ENCODE measurements at regions not wholly inside any gene's neighbourhood (a gene's known extent, or its start where the extent isn't known, plus 50 kb on each side); places are given as distances from the start of the nearest gene placed in this dataset.
"Not testable (repeated sequence)": the region's sequence is repeated elsewhere in the genome, so short reads cannot be mapped to it uniquely, and the experiment has no call there.

DNA sequence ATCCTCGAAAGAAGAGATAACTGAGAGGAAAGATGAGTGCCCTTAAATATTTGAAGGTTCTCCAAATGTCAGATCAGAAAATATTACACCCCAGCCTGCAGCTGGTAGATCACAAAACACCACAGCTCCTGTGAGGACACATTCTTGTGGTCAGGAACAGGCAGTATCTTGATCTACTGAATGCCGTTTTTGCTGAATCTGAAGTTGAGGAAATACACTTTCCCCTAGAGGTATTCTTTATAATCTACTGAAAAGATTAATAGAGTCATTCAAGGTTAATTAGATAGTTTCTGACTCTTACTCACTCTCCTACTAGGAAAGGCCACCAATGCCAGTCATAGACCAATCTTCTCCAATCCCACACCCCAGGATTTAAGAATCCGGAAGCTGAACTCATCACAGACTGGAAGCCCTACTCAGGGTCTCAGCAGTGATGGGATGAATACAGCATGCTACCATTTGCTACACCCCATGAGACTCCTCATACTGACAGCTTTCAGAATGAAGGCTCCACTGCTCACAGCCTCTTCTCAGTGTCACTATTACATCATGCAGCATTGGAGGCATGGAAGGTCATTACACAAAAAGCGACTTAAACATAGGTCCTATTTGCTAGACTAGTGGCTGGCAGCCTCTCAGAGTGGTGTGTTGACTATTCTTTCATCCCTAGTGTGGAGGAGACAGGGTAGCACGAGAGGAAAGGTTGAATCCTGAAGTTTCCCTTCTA is 143.9 kb upstream of the SLC1A3 start:
- DNase-seq (ENCODE audit: extremely low read depth in 1 of 2, low read depth in 1 of 2) = no peak

- DNase-seq (ENCODE audit: extremely low read depth in 1 of 2, low read depth in 1 of 2) = not testable (repeated sequence)
Observed at GRCh38 chr5:36475942-36476341, 130.5 kb upstream of the SLC1A3 start.

- no peak for DNase-seq (ENCODE audit: extremely low read depth in 1 of 2, low read depth in 1 of 2)
Observed at GRCh38 chr5:36478646-36479317, 127.6 kb upstream of the SLC1A3 start.

DNA sequence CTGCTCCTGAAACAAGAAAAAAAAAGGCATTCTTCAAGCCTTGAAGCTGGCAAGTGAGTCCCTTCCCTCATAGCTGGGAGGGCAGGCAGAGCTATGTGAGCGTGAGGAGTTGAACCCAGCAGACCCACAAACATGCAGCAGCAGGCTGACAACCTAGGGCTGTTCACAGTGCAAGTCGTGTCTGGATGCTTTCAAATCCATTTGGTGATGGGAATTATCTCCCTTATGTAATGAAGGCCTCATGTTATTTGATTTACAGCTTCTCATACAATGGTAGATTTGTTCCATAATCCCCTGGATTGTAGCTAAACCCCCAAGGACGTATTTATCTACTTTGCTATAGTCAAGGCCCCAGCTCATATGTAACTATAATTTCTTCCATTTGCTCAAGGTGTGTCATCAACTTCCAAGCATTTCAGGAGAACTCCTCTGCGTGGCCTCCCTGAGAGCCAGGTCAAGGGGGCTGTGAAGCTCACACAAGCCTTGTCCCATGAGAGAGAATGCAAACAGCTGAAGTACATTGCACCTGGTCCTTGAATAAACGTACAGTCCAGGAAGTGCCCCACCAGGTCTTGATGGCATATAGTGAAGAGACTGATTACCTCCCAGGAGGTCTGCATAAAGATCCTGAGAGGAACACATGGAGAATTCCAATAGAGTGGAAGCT is 124.8 kb upstream of the SLC1A3 start:
- no peak for DNase-seq (ENCODE audit: extremely low read depth in 1 of 2, low read depth in 1 of 2)

DNA sequence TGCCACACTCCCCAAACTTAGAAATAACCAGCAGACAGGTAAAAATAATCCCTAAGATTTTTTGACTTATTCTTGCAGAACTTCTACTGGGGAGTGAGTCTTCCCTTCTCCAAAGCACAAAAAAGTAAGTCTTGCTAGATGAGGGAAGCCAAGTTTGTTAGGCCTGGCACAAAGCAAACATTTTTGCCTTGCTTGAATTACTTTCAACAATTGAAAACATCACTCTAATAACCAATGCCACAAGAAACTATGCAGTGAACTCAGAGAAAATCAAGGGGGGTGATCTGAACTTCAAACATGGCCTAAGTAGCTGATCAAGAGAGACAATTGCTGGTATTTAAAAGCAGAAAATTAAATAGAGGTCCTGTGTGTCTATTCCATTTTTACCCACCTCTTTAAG is 123.6 kb upstream of the SLC1A3 start:
- DNase-seq (ENCODE audit: extremely low read depth in 1 of 2, low read depth in 1 of 2) = no peak

- no peak for DNase-seq (ENCODE audit: extremely low read depth in 1 of 2, low read depth in 1 of 2)
Observed at GRCh38 chr5:36489505-36489904, 116.9 kb upstream of the SLC1A3 start.

- DNase-seq (ENCODE audit: extremely low read depth in 1 of 2, low read depth in 1 of 2) = no peak
Observed at GRCh38 chr5:36491856-36492255, 114.5 kb upstream of the SLC1A3 start.

GRCh38 chr5:36492984-36493654 is 113.3 kb upstream of the SLC1A3 start:
- no peak for DNase-seq (ENCODE audit: extremely low read depth in 1 of 2, low read depth in 1 of 2)

DNA sequence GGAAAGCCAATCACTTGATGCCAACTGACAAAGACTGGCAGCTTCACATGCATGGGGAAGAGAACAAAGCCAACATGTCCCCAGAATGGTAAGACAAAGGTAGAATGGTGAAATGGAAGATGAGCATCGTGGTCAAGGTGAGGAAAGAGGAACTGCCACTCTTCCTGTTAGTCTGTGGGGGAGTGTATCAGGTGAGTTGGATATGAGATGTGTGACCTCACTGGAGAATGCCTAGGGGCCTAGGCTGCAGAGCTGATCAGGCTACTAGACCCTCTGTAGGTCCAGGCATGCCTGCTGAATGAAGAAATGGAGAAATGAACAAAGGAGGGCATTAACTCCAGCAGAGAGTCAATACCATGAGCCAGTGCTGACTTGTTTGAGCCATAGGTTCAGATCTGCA is 112.4 kb upstream of the SLC1A3 start:
- no peak for DNase-seq (ENCODE audit: extremely low read depth in 1 of 2, low read depth in 1 of 2)

DNA sequence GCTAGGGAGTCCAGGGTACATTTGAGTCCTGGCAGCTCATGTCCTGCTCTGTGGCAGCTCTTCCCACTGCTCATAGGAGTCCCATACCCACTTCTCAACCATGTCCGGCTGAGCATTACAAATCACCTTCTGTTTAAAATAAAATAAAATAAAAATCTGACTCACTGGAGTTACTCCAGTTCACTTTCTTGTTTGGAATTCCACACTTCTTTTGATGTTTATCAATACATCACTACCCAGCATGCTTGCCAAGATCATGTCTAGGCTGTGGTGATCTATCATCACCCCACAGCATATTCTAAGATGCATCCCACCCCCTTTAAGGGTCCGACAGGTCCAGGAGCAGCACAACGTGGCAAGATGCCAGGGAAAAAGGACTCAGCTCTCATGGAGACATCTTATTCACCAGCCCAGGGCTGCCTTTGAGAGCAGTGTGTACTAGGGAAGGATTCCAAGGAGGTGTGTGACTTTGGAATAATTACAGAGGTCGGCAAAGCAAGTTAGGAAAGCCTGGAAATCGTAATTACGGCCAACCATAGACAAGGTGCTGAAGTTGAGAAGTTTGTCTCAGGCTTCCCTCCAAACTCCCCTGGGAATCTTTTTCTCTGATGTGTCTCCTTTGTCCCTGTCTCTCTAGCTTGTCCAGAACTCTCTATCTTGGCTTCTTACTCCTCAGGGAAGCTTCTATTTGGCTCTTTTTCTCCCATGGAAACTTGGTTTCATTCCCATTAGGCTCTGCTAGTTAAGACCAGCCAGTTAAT is 111.4 kb upstream of the SLC1A3 start:
- DNase-seq (ENCODE audit: extremely low read depth in 1 of 2, low read depth in 1 of 2) = no peak

DNA sequence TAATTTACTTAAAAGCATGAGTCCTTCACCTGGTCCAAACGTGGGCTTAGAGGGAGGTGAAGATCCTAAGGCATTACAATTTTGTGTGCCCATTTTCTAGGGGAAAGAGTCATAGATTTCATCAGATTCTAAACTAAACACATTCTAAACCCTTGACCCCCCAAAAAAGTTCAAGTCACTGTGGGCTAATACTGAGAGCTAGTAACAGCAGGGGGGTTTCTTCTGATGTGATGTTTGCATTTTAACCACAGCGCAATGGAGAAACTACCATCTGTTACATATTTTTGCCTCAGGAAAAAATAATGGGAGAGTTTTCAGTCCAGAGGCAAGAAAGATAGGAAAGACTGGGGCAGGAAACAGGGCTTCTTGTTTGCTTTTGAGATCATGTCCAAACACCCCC is 110.8 kb upstream of the SLC1A3 start:
- no peak for DNase-seq (ENCODE audit: extremely low read depth in 1 of 2, low read depth in 1 of 2)

- DNase-seq (ENCODE audit: extremely low read depth in 1 of 2, low read depth in 1 of 2) = no peak
Observed at GRCh38 chr5:36496471-36496870, 109.9 kb upstream of the SLC1A3 start.

- no peak for DNase-seq (ENCODE audit: extremely low read depth in 1 of 2, low read depth in 1 of 2)
Observed at GRCh38 chr5:36502608-36503007, 103.8 kb upstream of the SLC1A3 start.

GRCh38 chr5:36505021-36505420 is 101.4 kb upstream of the SLC1A3 start:
- DNase-seq (ENCODE audit: extremely low read depth in 1 of 2, low read depth in 1 of 2) = no peak

DNA sequence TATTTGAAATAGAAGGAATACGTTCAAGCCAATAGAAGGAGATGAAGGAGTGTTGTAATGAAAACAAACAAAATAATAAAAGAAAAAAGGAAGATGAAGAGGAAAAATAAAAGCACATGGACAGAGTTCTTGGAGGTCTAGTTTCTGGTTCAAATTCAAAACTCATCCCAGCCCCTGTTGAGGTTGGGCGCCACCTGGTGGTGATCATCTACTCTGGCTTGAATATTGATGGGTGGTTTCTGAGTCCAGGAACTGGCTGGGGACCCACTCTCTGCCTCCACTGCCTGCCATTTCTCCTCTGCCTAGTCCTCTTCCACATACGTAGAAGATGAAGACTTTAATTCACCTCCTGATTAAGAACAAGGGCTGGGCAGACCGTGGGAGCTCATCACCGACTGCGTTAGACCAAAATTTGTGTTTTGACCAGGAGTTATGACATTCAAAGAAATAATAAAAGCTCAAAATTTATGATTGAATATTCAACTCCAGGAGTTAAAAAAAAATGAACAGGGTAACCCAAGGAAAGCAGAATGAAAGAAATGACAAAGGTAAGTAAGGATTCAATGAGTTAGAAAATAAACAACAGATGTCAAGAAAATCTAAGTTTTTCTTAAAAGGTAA is 99.0 kb upstream of the SLC1A3 start:
- DNase-seq (ENCODE audit: extremely low read depth in 1 of 2, low read depth in 1 of 2) = peak; percentile 9 to 65

DNA sequence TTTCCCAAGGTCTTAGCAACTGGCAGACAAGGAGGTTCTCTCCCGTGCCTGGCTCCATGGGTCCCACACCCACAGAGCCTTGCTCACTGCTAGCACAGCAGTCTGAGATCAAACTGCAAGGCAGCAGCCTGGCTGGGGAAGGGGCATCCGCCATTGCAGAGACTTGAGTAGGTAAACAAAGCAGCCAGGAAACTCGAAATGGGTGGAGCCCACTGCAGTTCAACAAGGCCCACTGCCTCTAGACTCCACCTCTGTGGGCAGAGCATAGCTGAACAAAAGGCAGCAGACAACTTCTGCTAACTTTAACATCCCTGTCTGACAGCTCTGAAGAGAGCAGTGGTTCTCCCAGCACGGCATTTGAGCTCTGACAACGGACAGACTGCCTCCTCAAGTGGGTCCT is 98.1 kb upstream of the SLC1A3 start:
- DNase-seq (ENCODE audit: extremely low read depth in 1 of 2, low read depth in 1 of 2) = not testable (repeated sequence)

DNA sequence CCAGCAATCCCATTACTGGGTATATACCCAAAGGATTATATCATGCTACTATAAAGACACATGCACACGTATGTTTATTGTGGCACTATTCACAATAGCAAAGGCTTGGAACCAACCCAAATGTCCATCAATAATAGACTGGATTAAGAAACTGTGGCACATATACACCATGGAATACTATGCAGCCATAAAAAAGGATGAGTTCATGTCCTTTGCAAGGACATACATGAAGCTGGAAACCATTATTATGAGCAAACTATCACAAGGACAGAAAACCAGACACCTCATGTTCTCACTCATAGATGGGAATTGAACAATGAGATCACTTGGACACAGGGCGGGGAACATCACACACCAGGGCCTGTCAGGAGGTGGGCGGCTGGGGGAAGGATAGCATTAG is 92.8 kb upstream of the SLC1A3 start:
- DNase-seq (ENCODE audit: extremely low read depth in 1 of 2, low read depth in 1 of 2) = not testable (repeated sequence)

DNA sequence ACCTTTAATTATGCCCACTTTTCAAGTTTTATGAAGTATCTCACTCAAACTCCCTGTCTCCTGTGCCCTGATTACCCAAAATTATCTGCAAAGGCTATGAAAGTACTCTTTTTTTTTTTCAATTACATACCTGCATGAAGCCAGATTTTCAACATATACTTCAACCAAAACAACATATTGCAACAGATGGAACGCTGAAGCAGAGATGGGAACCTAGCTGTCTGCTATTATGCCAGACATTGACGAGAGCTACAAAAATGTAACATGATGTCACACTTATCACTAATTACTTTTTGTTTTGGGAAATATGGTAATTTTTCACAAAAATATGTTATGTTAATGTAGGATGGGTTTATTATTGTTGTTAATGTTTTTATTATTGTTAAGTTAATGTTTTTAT is 86.5 kb upstream of the SLC1A3 start:
- no peak for DNase-seq (ENCODE audit: extremely low read depth in 1 of 2, low read depth in 1 of 2)

GRCh38 chr5:36521219-36521618 is 85.2 kb upstream of the SLC1A3 start:
- no peak for DNase-seq (ENCODE audit: extremely low read depth in 1 of 2, low read depth in 1 of 2)

Measured in activated CD8-positive, alpha-beta memory T cell treated with anti-CD3 and anti-CD28 coated beads for 1 hour (primary cell).